GM12878 (cell line): ENCODE measurements at regions not wholly inside any gene's neighbourhood (a gene's known extent, or its start where the extent isn't known, plus 50 kb on each side); places are given as distances from the start of the nearest gene placed in this dataset.

Source experiments
- ATAC-seq: fragments of 200-7000 bp; cut with Tn5 transposase; 3 replicates; pipeline ENCODE4 v1.9.1; 2020; ENCODE audit warnings: mild to moderate bottlenecking, moderate library complexity
- BruUV-seq: library from RNA; stranded (reverse); fragments of 400-500 nt; replicated peaks from 2 replicates; lab custom pipeline; 2021; lab: Mats Ljungman, UMichigan
- CTCF ChIA-PET: fragments of 300-600 bp; sonication (Branson Sonifier 250); formaldehyde crosslinking; extraction: SDS; loops from one replicate; lab custom pipeline; 2021; ENCODE audit warnings: inconsistent platforms; lab: Yijun Ruan, JAX
- POLR2A ChIA-PET: fragments of 350-600 bp; formaldehyde crosslinking; extraction: SDS; loops from one replicate; lab custom pipeline; 2021; ENCODE audit warnings: inconsistent platforms; lab: Charles Lee
- RAD21 ChIA-PET: fragments of 300-600 bp; sonication (Branson Sonifier 250); formaldehyde crosslinking; loops from one replicate; lab custom pipeline; 2023; ENCODE audit warnings: antibody characterized with exemption; ENCODE audit not compliant: unreplicated experiment; lab: Charles Lee
- SMC1A ChIA-PET: fragments of 300-600 bp; sonication (Branson Sonifier 250); formaldehyde crosslinking; loops from one replicate; lab custom pipeline; 2023; ENCODE audit not compliant: unreplicated experiment, uncharacterized antibody; lab: Charles Lee
- DNase-seq: peaks from one replicate; pipeline ENCODE4 v3.0.0-alpha.2; 2011; ENCODE audit warnings: low read depth, low spot score
- FAIRE-seq: peaks from 3 replicates; lab custom pipeline; 2011; peaks lifted over from hg19 to GRCh38; lab: Jason Lieb, UNC
- H2AFZ ChIP-seq: 2 replicates; pipeline ENCODE4 v1.6.0; 2011; ENCODE audit warnings: low read depth, low read length, control low read depth; ENCODE audit not compliant: control insufficient read depth
- H3K27ac ChIP-seq: 2 replicates; pipeline ENCODE4 v1.5.1; 2011; ENCODE audit warnings: control low read depth; ENCODE audit not compliant: control insufficient read depth, insufficient read depth
- H3K27me3 ChIP-seq, 2 experiments: replicated peaks in 1 of 2; 2 replicates each; pipeline versions ENCODE4 v1.6.0 to v1.6.1; 2011; ENCODE audit warnings: low read length in 1 of 2; ENCODE audit not compliant: control insufficient read depth in 2 of 2, insufficient read depth in 2 of 2
- H3K36me3 ChIP-seq, 2 experiments: 2 replicates each; pipeline ENCODE4 v1.5.1; 2011; ENCODE audit warnings: low read length in 1 of 2; ENCODE audit not compliant: control insufficient read depth in 2 of 2, insufficient read depth in 2 of 2
- H3K4me1 ChIP-seq: 2 replicates; pipeline ENCODE4 v1.6.1; 2011; ENCODE audit warnings: mild to moderate bottlenecking, low read length, moderate library complexity, mixed read lengths; ENCODE audit not compliant: control insufficient read depth, insufficient read depth
- H3K4me2 ChIP-seq: 2 replicates; pipeline ENCODE4 v1.6.0; 2011; ENCODE audit warnings: control low read depth; ENCODE audit not compliant: control insufficient read depth, insufficient read depth
- H3K4me3 ChIP-seq: fragments of 200-600 bp; sonication (generic); 2 replicates; pipeline ENCODE4 v1.5.1; 2016
- H3K79me2 ChIP-seq: 2 replicates; pipeline ENCODE4 v1.6.0; 2011; ENCODE audit warnings: low read length; ENCODE audit not compliant: control insufficient read depth, insufficient read depth
- H3K9ac ChIP-seq: 2 replicates; pipeline ENCODE4 v1.8.0; 2011; ENCODE audit warnings: low read length, control low read depth, mixed read lengths; ENCODE audit not compliant: control insufficient read depth, insufficient read depth
- H3K9me3 ChIP-seq: replicated peaks from 3 replicates; pipeline ENCODE4 v1.5.1; 2011; ENCODE audit warnings: mild to moderate bottlenecking, low read length; ENCODE audit not compliant: control insufficient read depth, insufficient read depth
- H4K20me1 ChIP-seq: 2 replicates; pipeline ENCODE4 v1.6.0; 2011; ENCODE audit not compliant: control insufficient read depth, insufficient read depth
- EGR1 ChIP-seq, 2 experiments: IDR thresholded peaks; 1 replicate in 1 of 2; 2 replicates in 1 of 2; pipeline ENCODE4 v1.6.1; 2011 to 2012; ENCODE audit warnings: low read depth in 2 of 2, low read length in 2 of 2, borderline replicate concordance in 1 of 2, mild to moderate bottlenecking in 1 of 2, moderate library complexity in 1 of 2
- KLF5 ChIP-seq: fragments of 450-650 bp; IDR thresholded peaks from 2 replicates; pipeline ENCODE4 v1.6.1; 2014; ENCODE audit warnings: mild to moderate bottlenecking; ENCODE audit not compliant: partially characterized antibody
- NR2F1 ChIP-seq: fragments of 450-650 bp; conservative IDR thresholded peaks from 2 replicates; pipeline ENCODE4 v1.6.1; 2017; ENCODE audit warnings: mild to moderate bottlenecking
- PBX3 ChIP-seq: IDR thresholded peaks from 2 replicates; pipeline ENCODE4 v1.6.1; 2011; ENCODE audit warnings: mild to moderate bottlenecking, low read depth, low read length, moderate library complexity; ENCODE audit not compliant: insufficient replicate concordance
- STAT1 ChIP-seq: fragments of 450-650 bp; conservative IDR thresholded peaks from 2 replicates; pipeline ENCODE4 v1.6.1; 2014; ENCODE audit warnings: antibody characterized with exemption, mild to moderate bottlenecking
- YY1 ChIP-seq: IDR thresholded peaks from 2 replicates; pipeline ENCODE4 v1.6.1; 2011; ENCODE audit warnings: low read depth, mild to moderate bottlenecking, low read length
- ZNF687 ChIP-seq: fragments of 450-650 bp; IDR thresholded peaks from 2 replicates; pipeline ENCODE4 v1.6.1; 2017; ENCODE audit warnings: mild to moderate bottlenecking, moderate library complexity
- WGBS: methylation state at CpG from one replicate; pipeline ENCODE4 v1.1.6; 2016; ENCODE audit warnings: low lambda C conversion rate; ENCODE audit not compliant: insufficient replicate concordance, insufficient coverage; ENCODE audit errors: missing lambda C conversion rate; 5-methylcytosine and 5-hydroxymethylcytosine counted together
- in situ Hi-C: fragments of 300-500 bp; cut with MboI; formaldehyde crosslinking; loops from 9 replicates; pipeline ENCODE4 v1.14.3; 2018; ENCODE audit warnings: mixed read lengths
- intact Hi-C: fragments of 100-400 bp; cut with micrococcal nuclease; formaldehyde crosslinking; loops from one replicate; pipeline ENCODE4 v1.14.2; 2022; ENCODE audit not compliant: unreplicated experiment
- TF ChIP-seq, protein P1 (sequence below): IDR thresholded peaks from 2 replicates; pipeline ENCODE4 v1.6.1; 2012; ENCODE audit warnings: low read depth, low read length, improper control_type of control experiment

DNA sequence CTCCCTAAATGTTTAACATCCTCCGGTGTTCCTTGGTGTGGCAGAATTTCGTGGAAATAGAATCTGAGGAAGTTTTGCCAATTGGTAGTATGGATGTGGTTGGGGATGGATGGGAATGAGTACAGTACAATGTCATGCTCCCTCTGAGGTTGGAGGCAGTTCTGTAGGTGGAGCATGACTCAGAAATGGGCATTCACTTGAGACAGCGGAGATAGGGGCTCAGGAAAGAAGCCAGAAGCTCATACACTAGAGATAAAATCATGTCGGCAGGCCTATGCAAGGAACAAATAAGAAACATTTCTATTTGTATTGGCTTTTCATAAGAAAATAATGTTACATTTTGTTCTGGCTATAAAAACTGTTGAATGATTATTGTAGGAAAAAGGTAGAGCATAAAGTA, 196.0 kb downstream of the URB2 start:
- DNase-seq: no peak
- SMC1A ChIA-PET: no interaction called here
- Histone ChIP-seq H3K4me3 (no peak overlapping the region), H3K79me2 (no peaks in the 10 kb centered on the region), H2AFZ (no peak overlapping the region), H3K27me3 (no peaks in the 10 kb centered on the region), H3K4me1 (no peaks in the 10 kb centered on the region), H3K9me3 (no peaks in the 10 kb centered on the region), H3K4me2 (no peak overlapping the region), H3K9ac (no peak overlapping the region), H4K20me1 (no peaks in the 10 kb centered on the region), H3K36me3 (no peaks in the 10 kb centered on the region), H3K27ac (no peak overlapping the region)
- FAIRE-seq: no peak
- POLR2A ChIA-PET: no interaction called here
- RAD21 ChIA-PET: no interaction called here
- in situ Hi-C loops: no loop called here
- CTCF ChIA-PET: no interaction called here
- no TSS peak for BruUV-seq
- 48% methylated on average over 4 of the region's 4 CpGs for WGBS
- no peak for ATAC-seq
- intact Hi-C loops: no loop called here
- TF ChIP-seq, protein P1, sequence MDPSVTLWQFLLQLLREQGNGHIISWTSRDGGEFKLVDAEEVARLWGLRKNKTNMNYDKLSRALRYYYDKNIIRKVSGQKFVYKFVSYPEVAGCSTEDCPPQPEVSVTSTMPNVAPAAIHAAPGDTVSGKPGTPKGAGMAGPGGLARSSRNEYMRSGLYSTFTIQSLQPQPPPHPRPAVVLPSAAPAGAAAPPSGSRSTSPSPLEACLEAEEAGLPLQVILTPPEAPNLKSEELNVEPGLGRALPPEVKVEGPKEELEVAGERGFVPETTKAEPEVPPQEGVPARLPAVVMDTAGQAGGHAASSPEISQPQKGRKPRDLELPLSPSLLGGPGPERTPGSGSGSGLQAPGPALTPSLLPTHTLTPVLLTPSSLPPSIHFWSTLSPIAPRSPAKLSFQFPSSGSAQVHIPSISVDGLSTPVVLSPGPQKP: no peak

DNA sequence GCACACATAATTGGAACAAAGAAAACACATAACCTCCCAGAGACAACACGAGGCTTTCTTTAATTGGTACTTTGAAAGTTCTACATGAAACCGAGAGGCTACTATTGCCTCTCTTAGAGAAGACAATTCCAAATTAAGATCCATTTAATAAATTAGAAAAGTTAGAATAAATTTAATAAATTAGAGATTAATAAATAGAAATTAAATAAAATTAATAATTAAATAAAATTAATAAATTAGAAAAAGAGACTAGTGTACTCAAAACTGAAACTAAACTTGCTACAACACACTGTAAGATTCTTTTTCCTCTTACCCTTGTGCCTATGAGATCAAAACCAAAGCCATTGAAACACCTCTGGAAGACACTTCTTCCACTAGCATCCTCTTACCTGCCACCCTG, 199.0 kb downstream of the URB2 start:
- Histone ChIP-seq H3K4me3 (no peak overlapping the region), H3K9ac (no peak overlapping the region), H2AFZ (no peak overlapping the region), H3K9me3 (no peaks in the 10 kb centered on the region; the same call in 2 of the 3 replicates), H3K27ac (no peak overlapping the region), H3K4me2 (no peak overlapping the region), H3K79me2 (no peaks in the 10 kb centered on the region), H3K4me1 (no peaks in the 10 kb centered on the region), H4K20me1 (no peaks in the 10 kb centered on the region), H3K27me3 (no peaks in the 10 kb centered on the region), H3K36me3 (no peaks in the 10 kb centered on the region)
- POLR2A ChIA-PET: no interaction called here
- intact Hi-C loops: no loop called here
- CTCF ChIA-PET: interaction anchor here (0.5 kb wide), 1 partner anchor 244 kb away, joined by 3 read pairs; no protein-coding TSS in a partner anchor
- DNase-seq (no peak), FAIRE-seq (no peak), ATAC-seq (no peak)
- BruUV-seq: no TSS peak
- WGBS: 44% methylated on average over 2 of the region's 2 CpGs
- SMC1A ChIA-PET: no interaction called here
- in situ Hi-C loops: no loop called here
- RAD21 ChIA-PET: no interaction called here
- no peak for TF ChIP-seq EGR1 (IDR thresholded peaks at IDR 0.05; ENCODE audit: borderline replicate concordance in 1 of 2, low read depth in 2 of 2, low read length in 2 of 2)
- no peak for TF ChIP-seq PBX3
- TF ChIP-seq ZNF687: no peak
- TF ChIP-seq, protein P1: no peak
- no peak for TF ChIP-seq YY1
- no peak for TF ChIP-seq NR2F1
- TF ChIP-seq STAT1: no peak
- no peak for TF ChIP-seq KLF5
